A549 (cell line): ENCODE measurements at regions not wholly inside any gene's neighbourhood (a gene's known extent, or its start where the extent isn't known, plus 50 kb on each side); places are given as distances from the start of the nearest gene placed in this dataset.

Experiments
- ATAC-seq, 2 experiments: fragments of 200-7000 bp in 1 of 2; fragments of >200 bp in 1 of 2; cut with Nextera tagmentation in 1 of 2; cut with Tn5 transposase in 1 of 2; 3 replicates each; pipeline versions ENCODE4 v1.8.0 to v1.9.1; 2018 to 2020; ENCODE audit warnings: mild to moderate bottlenecking in 1 of 2, moderate library complexity in 1 of 2
- CTCF ChIA-PET: fragments of 300-600 bp; sonication (Branson Sonifier 250); formaldehyde crosslinking; extraction: SDS; loops from one replicate; lab custom pipeline; 2021; ENCODE audit warnings: antibody characterized with exemption, inconsistent platforms; lab: Yijun Ruan, JAX
- POLR2A ChIA-PET: fragments of 350-600 bp; formaldehyde crosslinking; extraction: SDS; loops from one replicate; lab custom pipeline; 2021; ENCODE audit warnings: antibody characterized with exemption, inconsistent platforms; lab: Yijun Ruan, JAX
- DNase-seq, 2 experiments: peaks; one replicate each; pipeline versions ENCODE4 v3.0.0 to v3.0.0-alpha.2; 2011 to 2016; ENCODE audit warnings: low read depth in 1 of 2, low spot score in 1 of 2
- FAIRE-seq: peaks from 2 replicates; lab custom pipeline; 2011; peaks lifted over from hg19 to GRCh38; lab: Jason Lieb, UNC
- H3K27ac ChIP-seq, 2 experiments: fragments of >200 bp; sonication (Bioruptor Twin); formaldehyde crosslinking; 3 replicates each; pipeline ENCODE4 v1.5.1; 2016 to 2017
- H3K4me1 ChIP-seq: fragments of >200 bp; sonication (Bioruptor Twin); formaldehyde crosslinking; 3 replicates; pipeline ENCODE4 v1.6.1; 2016
- H3K4me2 ChIP-seq: fragments of >200 bp; sonication (Bioruptor Twin); formaldehyde crosslinking; 3 replicates; pipeline ENCODE4 v1.6.1; 2016
- H3K4me3 ChIP-seq: fragments of >200 bp; sonication (Bioruptor Twin); formaldehyde crosslinking; 3 replicates; pipeline ENCODE4 v1.5.1; 2016
- H3K9me3 ChIP-seq: fragments of >200 bp; sonication (Bioruptor Twin); formaldehyde crosslinking; 3 replicates; pipeline ENCODE4 v1.6.1; 2016
- BCL3 ChIP-seq: fragments of >200 bp; sonication (Bioruptor Twin); formaldehyde crosslinking; IDR thresholded peaks from 3 replicates; pipeline ENCODE4 v1.6.1; 2016
- CEBPB ChIP-seq, 2 experiments: fragments of >200 bp in 1 of 2; sonication (Bioruptor Twin) in 1 of 2; formaldehyde crosslinking in 1 of 2; IDR thresholded peaks; 2 replicates each; pipeline ENCODE4 v1.6.1; 2012 to 2016
- CHD2 ChIP-seq: fragments of 150-350 bp; IDR thresholded peaks from 2 replicates; pipeline ENCODE4 v1.6.1; 2014; ENCODE audit warnings: low read length; ENCODE audit not compliant: partially characterized antibody
- CHD4 ChIP-seq: fragments of 200-600 bp; sonication (generic); IDR thresholded peaks from 2 replicates; pipeline ENCODE4 v1.6.1; 2016; ENCODE audit warnings: antibody characterized with exemption, mild to moderate bottlenecking, borderline replicate concordance
- E2F6 ChIP-seq: IDR thresholded peaks from 2 replicates; pipeline ENCODE4 v1.6.1; 2012; ENCODE audit warnings: low read depth, borderline replicate concordance
- ESRRA ChIP-seq: fragments of 150-350 bp; IDR thresholded peaks from 2 replicates; pipeline ENCODE4 v1.6.1; 2014; ENCODE audit warnings: mild to moderate bottlenecking, low read length, borderline replicate concordance
- GATA3 ChIP-seq: IDR thresholded peaks from 2 replicates; pipeline ENCODE4 v1.6.1; 2012; ENCODE audit warnings: borderline replicate concordance
- HEYL ChIP-seq: fragments of 250-450 bp; sonication (Bioruptor Pico); IDR thresholded peaks from 2 replicates; pipeline ENCODE4 v1.8.0; 2021; ENCODE audit warnings: mild to moderate bottlenecking, moderate library complexity
- HMGXB4 ChIP-seq: fragments of 250-450 bp; sonication (Bioruptor Pico); IDR thresholded peaks from 2 replicates; pipeline ENCODE4 v1.5.0; 2021; ENCODE audit warnings: mild to moderate bottlenecking, moderate library complexity, borderline replicate concordance
- HOXA7 ChIP-seq: fragments of 250-450 bp; sonication (Bioruptor Pico); IDR thresholded peaks from 2 replicates; pipeline ENCODE4 v1.5.0; 2020; ENCODE audit warnings: mild to moderate bottlenecking, moderate library complexity
- MYC ChIP-seq: IDR thresholded peaks from 2 replicates; pipeline ENCODE4 v1.6.1; 2012; ENCODE audit warnings: mild to moderate bottlenecking, inconsistent platforms, low read length, improper control_type of control experiment, borderline replicate concordance
- NR3C1 ChIP-seq: fragments of >200 bp; sonication (Bioruptor Twin); formaldehyde crosslinking; IDR thresholded peaks from 3 replicates; pipeline ENCODE4 v1.6.1; 2017
- POLR2A ChIP-seq: IDR thresholded peaks from 2 replicates; pipeline ENCODE4 v1.6.1; 2012; ENCODE audit warnings: mild to moderate bottlenecking, low read length
- POLR2AphosphoS2 ChIP-seq: conservative IDR thresholded peaks from 2 replicates; pipeline ENCODE4 v1.6.1; 2012; ENCODE audit warnings: low read length, improper control_type of control experiment, inconsistent platforms
- RFX5 ChIP-seq: fragments of 450-650 bp; IDR thresholded peaks from 2 replicates; pipeline ENCODE4 v1.7.1; 2014; ENCODE audit warnings: antibody characterized with exemption, mild to moderate bottlenecking, moderate library complexity
- SMC3 ChIP-seq: fragments of >200 bp; sonication (Bioruptor Twin); formaldehyde crosslinking; IDR thresholded peaks from 3 replicates; pipeline ENCODE4 v1.6.1; 2018; ENCODE audit warnings: inconsistent platforms
- SREBF2 ChIP-seq: fragments of 450-650 bp; IDR thresholded peaks from 2 replicates; pipeline ENCODE4 v1.6.1; 2014; ENCODE audit warnings: mild to moderate bottlenecking, moderate library complexity
- ZC3H11A ChIP-seq: fragments of 450-650 bp; IDR thresholded peaks from 2 replicates; pipeline ENCODE4 v1.6.1; 2014; ENCODE audit warnings: antibody characterized with exemption, mild to moderate bottlenecking
- ZFP36 ChIP-seq: fragments of 450-650 bp; IDR thresholded peaks from 2 replicates; pipeline ENCODE4 v1.6.1; 2014; ENCODE audit warnings: borderline replicate concordance; ENCODE audit not compliant: partially characterized antibody
- WGBS: methylation state at CpG from one replicate; pipeline ENCODE4 v1.1.6; 2017; ENCODE audit errors: missing lambda C conversion rate; 5-methylcytosine and 5-hydroxymethylcytosine counted together
- TF ChIP-seq, protein P1 (sequence below): IDR thresholded peaks from 2 replicates; pipeline ENCODE4 v1.6.1; 2012
- TF ChIP-seq, protein P2 (sequence below): fragments of 200-600 bp; sonication (generic); IDR thresholded peaks from 2 replicates; pipeline ENCODE4 v1.6.1; 2016; ENCODE audit warnings: antibody characterized with exemption, mild to moderate bottlenecking, moderate library complexity

DNA sequence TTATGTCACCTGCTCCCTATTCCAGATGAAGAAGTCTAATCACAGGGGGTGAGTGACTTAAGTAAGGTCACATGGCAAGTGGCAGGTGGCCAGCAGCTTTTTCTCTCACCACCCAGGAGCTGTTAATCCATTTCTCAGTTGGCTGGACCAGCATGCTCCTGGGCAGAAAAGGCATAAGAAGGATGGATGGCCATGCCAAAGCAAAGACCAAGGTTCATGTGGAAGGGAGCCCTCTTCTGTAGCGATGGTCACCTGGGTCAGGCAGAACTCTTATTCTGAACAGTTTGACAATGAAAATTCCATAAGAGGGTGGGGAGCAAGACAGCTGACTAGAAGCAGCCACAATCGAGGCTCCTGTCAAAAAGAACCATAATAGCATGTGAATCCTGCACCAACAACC is 538.1 kb downstream of the SUCLA2 start (continued):
- TF ChIP-seq CEBPB (IDR thresholded peaks at IDR 0.05) (no peak), BCL3 (no peak)

DNA sequence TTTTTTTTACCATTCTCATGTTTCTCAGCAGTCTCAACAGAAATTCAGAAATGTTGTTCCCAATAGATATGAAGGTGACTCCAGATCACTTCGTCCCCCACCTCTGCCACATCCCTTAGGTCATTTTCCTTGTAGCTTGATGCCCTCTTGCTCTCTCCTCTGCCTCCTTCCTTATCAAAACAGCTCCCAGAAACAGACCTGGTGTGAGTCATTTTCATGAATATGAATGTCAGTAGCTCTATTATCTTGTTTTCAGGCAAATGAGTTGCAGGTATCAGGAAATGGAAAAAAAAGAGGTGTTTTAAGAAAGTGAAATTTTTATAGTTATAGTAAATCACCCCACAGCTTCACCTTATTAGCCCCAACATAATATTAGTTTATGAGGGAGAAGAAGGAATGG is 539.3 kb downstream of the SUCLA2 start:
- DNase-seq = no peak
- H3K27ac ChIP-seq = no peak overlapping the region
- no peak overlapping the region for H3K4me2 ChIP-seq
- ChIA-PET POLR2A (no interaction called here), CTCF (interaction anchor here (0.7 kb wide), 1 partner anchor 427 kb away, joined by 4 read pairs; no protein-coding TSS in a partner anchor)
- H3K4me1 ChIP-seq = no peaks in the 10 kb centered on the region
- no peak overlapping the region for H3K4me3 ChIP-seq
- TF ChIP-seq CHD4 (no peak), ZFP36 (no peak), SMC3 (no peak), POLR2AphosphoS2 (no peak), MYC (no peak), ZC3H11A (no peak), E2F6 (no peak), RFX5 (no peak), ESRRA (no peak), NR3C1 (no peak), GATA3 (no peak), CHD2 (no peak)
- H3K9me3 ChIP-seq = no peaks in the 10 kb centered on the region
- WGBS = 0% methylated on average over 1 of the region's 1 CpG
- FAIRE-seq = no peak
- ATAC-seq = no peak

DNA sequence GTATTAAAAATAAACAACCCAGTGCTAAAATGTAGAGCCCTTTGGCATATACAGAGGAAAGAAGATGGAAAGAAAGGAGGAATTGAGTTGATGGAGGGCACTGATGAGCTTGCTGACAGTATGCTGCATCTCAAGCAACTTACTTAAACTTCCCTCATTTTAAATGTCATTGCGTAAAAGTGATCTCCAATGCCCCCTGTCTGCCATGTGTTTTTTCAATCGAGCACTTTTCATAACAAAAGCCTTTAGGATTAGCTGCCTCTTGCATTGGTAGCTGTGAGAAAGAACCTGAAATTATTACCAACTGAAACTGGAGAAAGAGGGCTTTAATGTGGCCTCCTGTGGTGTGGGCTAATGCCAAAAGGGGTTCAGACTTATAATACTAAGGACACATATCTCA is 541.6 kb downstream of the SUCLA2 start:
- no peak overlapping the region for H3K27ac ChIP-seq
- POLR2A ChIA-PET = no interaction called here
- TF ChIP-seq, protein P1, sequence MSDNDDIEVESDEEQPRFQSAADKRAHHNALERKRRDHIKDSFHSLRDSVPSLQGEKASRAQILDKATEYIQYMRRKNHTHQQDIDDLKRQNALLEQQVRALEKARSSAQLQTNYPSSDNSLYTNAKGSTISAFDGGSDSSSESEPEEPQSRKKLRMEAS = no peak
- TF ChIP-seq POLR2A = no peak
- TF ChIP-seq SREBF2 = no peak
- TF ChIP-seq HOXA7 (CRISPR knock-in tag) = no peak
- TF ChIP-seq, protein P2, sequence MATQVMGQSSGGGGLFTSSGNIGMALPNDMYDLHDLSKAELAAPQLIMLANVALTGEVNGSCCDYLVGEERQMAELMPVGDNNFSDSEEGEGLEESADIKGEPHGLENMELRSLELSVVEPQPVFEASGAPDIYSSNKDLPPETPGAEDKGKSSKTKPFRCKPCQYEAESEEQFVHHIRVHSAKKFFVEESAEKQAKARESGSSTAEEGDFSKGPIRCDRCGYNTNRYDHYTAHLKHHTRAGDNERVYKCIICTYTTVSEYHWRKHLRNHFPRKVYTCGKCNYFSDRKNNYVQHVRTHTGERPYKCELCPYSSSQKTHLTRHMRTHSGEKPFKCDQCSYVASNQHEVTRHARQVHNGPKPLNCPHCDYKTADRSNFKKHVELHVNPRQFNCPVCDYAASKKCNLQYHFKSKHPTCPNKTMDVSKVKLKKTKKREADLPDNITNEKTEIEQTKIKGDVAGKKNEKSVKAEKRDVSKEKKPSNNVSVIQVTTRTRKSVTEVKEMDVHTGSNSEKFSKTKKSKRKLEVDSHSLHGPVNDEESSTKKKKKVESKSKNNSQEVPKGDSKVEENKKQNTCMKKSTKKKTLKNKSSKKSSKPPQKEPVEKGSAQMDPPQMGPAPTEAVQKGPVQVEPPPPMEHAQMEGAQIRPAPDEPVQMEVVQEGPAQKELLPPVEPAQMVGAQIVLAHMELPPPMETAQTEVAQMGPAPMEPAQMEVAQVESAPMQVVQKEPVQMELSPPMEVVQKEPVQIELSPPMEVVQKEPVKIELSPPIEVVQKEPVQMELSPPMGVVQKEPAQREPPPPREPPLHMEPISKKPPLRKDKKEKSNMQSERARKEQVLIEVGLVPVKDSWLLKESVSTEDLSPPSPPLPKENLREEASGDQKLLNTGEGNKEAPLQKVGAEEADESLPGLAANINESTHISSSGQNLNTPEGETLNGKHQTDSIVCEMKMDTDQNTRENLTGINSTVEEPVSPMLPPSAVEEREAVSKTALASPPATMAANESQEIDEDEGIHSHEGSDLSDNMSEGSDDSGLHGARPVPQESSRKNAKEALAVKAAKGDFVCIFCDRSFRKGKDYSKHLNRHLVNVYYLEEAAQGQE = no peak
- TF ChIP-seq ZFP36 = no peak
- no peak for TF ChIP-seq HMGXB4 (CRISPR knock-in tag)
- no peak for TF ChIP-seq HEYL (CRISPR knock-in tag)
- DNase-seq (no peak), FAIRE-seq (no peak), ATAC-seq (no peak)
- CTCF ChIA-PET = no interaction called here
- H3K4me1 ChIP-seq = no peaks in the 10 kb centered on the region
- no peaks in the 10 kb centered on the region for H3K9me3 ChIP-seq
- no peak overlapping the region for H3K4me3 ChIP-seq
- 0% methylated on average over 2 of the region's 2 CpGs for WGBS
- H3K4me2 ChIP-seq = no peak overlapping the region
